ENCODE measurements at regions not wholly inside any gene's neighbourhood (a gene's known extent, or its start where the extent isn't known, plus 50 kb on each side); places are given as distances from the start of the nearest gene placed in this dataset.

DNA sequence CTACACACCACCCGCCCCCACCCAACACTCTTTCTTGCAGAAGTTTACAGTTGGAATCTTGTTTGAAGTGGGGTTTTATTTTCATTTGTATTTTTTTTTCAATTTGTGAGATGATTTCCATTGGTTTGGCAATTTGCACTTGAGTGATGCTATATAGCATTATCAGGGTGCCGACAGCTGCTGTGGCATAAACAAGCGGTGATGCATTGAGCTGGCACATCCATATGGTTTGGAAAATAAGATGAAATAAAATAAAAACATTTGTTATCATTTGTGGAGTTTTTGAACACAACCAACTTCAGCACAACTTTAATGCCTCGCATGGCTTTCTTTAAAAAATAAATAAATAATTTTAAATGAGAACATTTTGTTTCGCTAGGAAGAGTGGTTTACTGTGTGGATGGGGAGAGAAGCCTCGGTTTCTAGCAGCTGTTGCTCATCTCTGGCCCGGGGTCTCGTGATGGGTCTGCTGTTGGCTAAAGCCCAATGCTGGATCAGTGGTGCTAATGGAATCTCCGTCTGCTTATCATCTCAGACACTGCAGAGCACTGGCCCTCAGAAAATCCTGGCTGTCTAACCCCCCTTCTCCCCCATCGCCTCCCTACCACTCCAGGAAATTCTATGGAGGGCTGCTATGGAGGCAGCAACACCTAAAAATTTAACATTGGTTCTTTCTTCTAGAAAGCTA is 192.3 kb upstream of the MAF start:
- H3K27ac Mint-ChIP-seq = no peak overlapping the region
- Histone ChIP-seq H3K4me1 (ENCODE audit: control insufficient read depth, insufficient read depth, low read length, poor library complexity, severe bottlenecking) (no peaks in the 10 kb centered on the region), H3K9me3 (ENCODE audit: control insufficient read depth in 2 of 2, low read length in 2 of 2) (no peaks in the 10 kb centered on the region), H3K36me3 (ENCODE audit: control insufficient read depth, insufficient read depth, low read length) (no peaks in the 10 kb centered on the region), H3K27me3 (ENCODE audit: control insufficient read depth, insufficient read depth, low read length) (no peaks in the 10 kb centered on the region), H3K4me3 (ENCODE audit: low read depth, low read length) (no peak overlapping the region), H3K27ac (ENCODE audit: insufficient read depth, low read length, poor library complexity, severe bottlenecking) (no peak overlapping the region)
- no peaks in the 10 kb centered on the region for H3K27me3 Mint-ChIP-seq
- DNase-seq = no peak
- no peaks in the 10 kb centered on the region for H3K4me1 Mint-ChIP-seq
- H3K4me3 Mint-ChIP-seq = no peak overlapping the region
- no peaks in the 10 kb centered on the region for H3K36me3 Mint-ChIP-seq
- ATAC-seq (ENCODE audit: low read depth in 2 of 2) = no peak
- H3K9me3 Mint-ChIP-seq = peaks cover 0 to 4% (median 0%) of the 10 kb centered on the region in 7 donors

DNA sequence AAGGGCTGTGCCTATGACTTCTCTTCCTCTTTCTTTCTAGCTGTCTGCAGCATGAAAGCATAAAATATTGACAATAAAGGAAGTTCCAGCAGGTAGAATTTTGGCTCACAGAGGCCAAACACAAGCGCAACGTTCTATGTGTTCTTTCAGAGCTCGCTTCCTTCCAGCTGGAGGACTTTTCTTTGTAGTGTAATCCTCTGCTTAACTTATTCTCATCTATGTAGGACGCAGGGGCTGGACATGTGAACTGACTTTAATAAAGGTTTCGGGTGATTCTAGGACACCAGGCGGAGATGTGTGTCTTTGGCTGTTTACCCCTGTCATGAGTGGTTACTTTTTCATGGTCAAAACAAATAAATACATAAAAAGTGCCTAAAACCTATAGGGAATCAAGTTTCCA is 191.5 kb upstream of the MAF start:
- Mint-ChIP-seq H3K27ac (no peak overlapping the region), H3K9me3 (peaks cover 0 to 4% (median 0%) of the 10 kb centered on the region in 7 donors), H3K27me3 (no peaks in the 10 kb centered on the region), H3K36me3 (no peaks in the 10 kb centered on the region), H3K4me3 (no peak overlapping the region), H3K4me1 (no peaks in the 10 kb centered on the region)
- no peaks in the 10 kb centered on the region for H3K9me3 ChIP-seq (ENCODE audit: control insufficient read depth in 2 of 2, low read length in 2 of 2)
- no peak for ATAC-seq (ENCODE audit: low read depth in 2 of 2)
- DNase-seq = no peak
- no peaks in the 10 kb centered on the region for H3K36me3 ChIP-seq (ENCODE audit: control insufficient read depth, insufficient read depth, low read length)
- no peaks in the 10 kb centered on the region for H3K4me1 ChIP-seq (ENCODE audit: control insufficient read depth, insufficient read depth, low read length, poor library complexity, severe bottlenecking)
- H3K27ac ChIP-seq (ENCODE audit: insufficient read depth, low read length, poor library complexity, severe bottlenecking) = no peak overlapping the region
- H3K4me3 ChIP-seq (ENCODE audit: low read depth, low read length) = no peak overlapping the region
- no peaks in the 10 kb centered on the region for H3K27me3 ChIP-seq (ENCODE audit: control insufficient read depth, insufficient read depth, low read length)

DNA sequence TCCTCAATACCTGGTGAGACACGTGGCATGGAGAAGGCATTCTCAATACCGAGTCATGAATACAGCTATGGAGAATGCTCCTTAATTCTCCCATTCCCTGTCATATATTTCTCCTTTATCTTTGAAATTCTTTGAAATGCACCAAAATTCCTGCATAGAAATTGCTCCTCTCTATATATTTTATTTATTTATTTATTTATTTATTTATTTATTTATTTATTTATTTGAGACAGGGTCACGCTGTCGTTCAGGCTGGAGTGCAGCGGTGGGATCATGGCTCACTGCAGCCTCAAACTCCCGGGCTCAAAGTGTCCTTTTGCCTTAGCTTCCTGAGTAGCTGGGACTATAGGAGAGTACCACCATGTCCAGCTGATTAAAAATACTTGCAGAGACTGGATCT is 190.3 kb upstream of the MAF start:
- no peaks in the 10 kb centered on the region for H3K36me3 Mint-ChIP-seq
- no peak for ATAC-seq (ENCODE audit: low read depth in 2 of 2)
- no peaks in the 10 kb centered on the region for H3K27me3 Mint-ChIP-seq
- H3K27ac Mint-ChIP-seq = no peak overlapping the region
- no peaks in the 10 kb centered on the region for H3K4me1 Mint-ChIP-seq
- H3K36me3 ChIP-seq (ENCODE audit: control insufficient read depth, insufficient read depth, low read length) = no peaks in the 10 kb centered on the region
- no peaks in the 10 kb centered on the region for H3K9me3 ChIP-seq (ENCODE audit: control insufficient read depth in 2 of 2, low read length in 2 of 2)
- H3K27ac ChIP-seq (ENCODE audit: insufficient read depth, low read length, poor library complexity, severe bottlenecking) = no peak overlapping the region
- DNase-seq = no peak
- peaks cover 0 to 4% (median 0%) of the 10 kb centered on the region in 7 donors for H3K9me3 Mint-ChIP-seq
- no peaks in the 10 kb centered on the region for H3K27me3 ChIP-seq (ENCODE audit: control insufficient read depth, insufficient read depth, low read length)
- H3K4me3 Mint-ChIP-seq = no peak overlapping the region
- H3K4me1 ChIP-seq (ENCODE audit: control insufficient read depth, insufficient read depth, low read length, poor library complexity, severe bottlenecking) = no peaks in the 10 kb centered on the region
- H3K4me3 ChIP-seq (ENCODE audit: low read depth, low read length) = no peak overlapping the region

- Histone ChIP-seq H3K4me3 (ENCODE audit: low read depth, low read length) (no peak overlapping the region), H3K9me3 (ENCODE audit: control insufficient read depth in 2 of 2, low read length in 2 of 2) (no peaks in the 10 kb centered on the region), H3K27me3 (ENCODE audit: control insufficient read depth, insufficient read depth, low read length) (no peaks in the 10 kb centered on the region), H3K4me1 (ENCODE audit: control insufficient read depth, insufficient read depth, low read length, poor library complexity, severe bottlenecking) (no peaks in the 10 kb centered on the region), H3K36me3 (ENCODE audit: control insufficient read depth, insufficient read depth, low read length) (no peaks in the 10 kb centered on the region), H3K27ac (ENCODE audit: insufficient read depth, low read length, poor library complexity, severe bottlenecking) (no peak overlapping the region)
- DNase-seq (no peak), ATAC-seq (ENCODE audit: low read depth in 2 of 2) (no peak)
- Mint-ChIP-seq H3K4me1 (no peaks in the 10 kb centered on the region), H3K36me3 (no peaks in the 10 kb centered on the region), H3K27ac (no peak overlapping the region), H3K4me3 (no peak overlapping the region), H3K27me3 (no peaks in the 10 kb centered on the region), H3K9me3 (no peaks in the 10 kb centered on the region)
These were observed 188.4 kb upstream of the MAF start for GRCh38 chr16:79788949-79789348.

DNA sequence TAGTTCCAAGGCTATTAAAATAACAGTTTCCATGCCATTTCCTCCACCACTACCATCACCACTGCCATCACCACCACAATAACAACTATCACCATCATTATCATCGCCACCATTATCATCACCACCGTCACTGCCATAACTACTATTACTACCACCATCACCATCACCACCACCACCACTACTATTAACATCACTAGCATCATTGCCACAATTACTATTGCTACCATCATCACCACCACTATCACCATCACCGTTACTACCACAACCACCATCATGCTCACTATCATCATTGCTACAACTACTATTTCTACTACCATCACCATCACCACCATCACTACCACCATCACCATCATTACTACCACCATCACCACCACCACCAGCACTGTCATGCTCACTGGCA is 185.9 kb upstream of the MAF start:
- H3K4me3 ChIP-seq (ENCODE audit: low read depth, low read length) = no peak overlapping the region
- ATAC-seq (ENCODE audit: low read depth in 2 of 2) (no peak), DNase-seq (no peak)
- Mint-ChIP-seq H3K27ac (no peak overlapping the region), H3K27me3 (no peaks in the 10 kb centered on the region), H3K4me3 (no peak overlapping the region), H3K36me3 (no peaks in the 10 kb centered on the region), H3K4me1 (no peaks in the 10 kb centered on the region), H3K9me3 (peaks cover 0 to 3% (median 0%) of the 10 kb centered on the region in 7 donors)
- no peaks in the 10 kb centered on the region for H3K36me3 ChIP-seq (ENCODE audit: control insufficient read depth, insufficient read depth, low read length)
- H3K27ac ChIP-seq (ENCODE audit: insufficient read depth, low read length, poor library complexity, severe bottlenecking) = no peak overlapping the region
- H3K4me1 ChIP-seq (ENCODE audit: control insufficient read depth, insufficient read depth, low read length, poor library complexity, severe bottlenecking) = no peaks in the 10 kb centered on the region
- H3K9me3 ChIP-seq (ENCODE audit: control insufficient read depth in 2 of 2, low read length in 2 of 2) = no peaks in the 10 kb centered on the region
- H3K27me3 ChIP-seq (ENCODE audit: control insufficient read depth, insufficient read depth, low read length) = no peaks in the 10 kb centered on the region

GRCh38 chr16:79784007-79784406 is 183.5 kb upstream of the MAF start:
- Histone ChIP-seq H3K4me1 (ENCODE audit: control insufficient read depth, insufficient read depth, low read length, poor library complexity, severe bottlenecking) (no peaks in the 10 kb centered on the region), H3K9me3 (ENCODE audit: control insufficient read depth in 2 of 2, low read length in 2 of 2) (no peaks in the 10 kb centered on the region), H3K27me3 (ENCODE audit: control insufficient read depth, insufficient read depth, low read length) (no peaks in the 10 kb centered on the region), H3K4me3 (ENCODE audit: low read depth, low read length) (no peak overlapping the region), H3K27ac (ENCODE audit: insufficient read depth, low read length, poor library complexity, severe bottlenecking) (no peak overlapping the region), H3K36me3 (ENCODE audit: control insufficient read depth, insufficient read depth, low read length) (no peaks in the 10 kb centered on the region)
- DNase-seq (no peak), ATAC-seq (ENCODE audit: low read depth in 2 of 2) (no peak)
- Mint-ChIP-seq H3K4me1 (no peaks in the 10 kb centered on the region), H3K27ac (no peak overlapping the region), H3K27me3 (peaks cover 13% of the 10 kb centered on the region), H3K4me3 (no peak overlapping the region), H3K36me3 (no peaks in the 10 kb centered on the region), H3K9me3 (peaks cover 0 to 3% (median 0%) of the 10 kb centered on the region in 7 donors)

DNA sequence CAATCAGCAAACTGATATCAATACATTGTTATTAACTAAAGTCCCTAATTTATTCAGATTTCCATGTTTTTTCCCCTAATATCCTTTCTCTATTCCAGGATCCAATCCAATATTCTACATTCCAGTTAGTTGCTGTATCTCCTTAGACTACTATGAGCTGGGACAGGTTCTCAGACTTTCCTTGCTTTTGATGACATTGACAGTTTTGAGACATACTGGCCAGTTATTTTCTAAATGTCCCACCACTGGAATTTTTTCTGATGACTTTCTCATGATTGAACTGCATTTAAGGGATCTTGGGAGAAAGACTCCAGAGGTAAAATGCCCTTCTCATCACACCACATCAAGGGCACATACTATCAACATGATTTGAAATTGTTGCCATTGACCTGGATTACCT is 177.1 kb upstream of the MAF start:
- ATAC-seq (ENCODE audit: low read depth in 2 of 2) = no peak
- Histone ChIP-seq H3K4me3 (ENCODE audit: low read depth, low read length) (no peak overlapping the region), H3K27ac (ENCODE audit: insufficient read depth, low read length, poor library complexity, severe bottlenecking) (no peak overlapping the region), H3K4me1 (ENCODE audit: control insufficient read depth, insufficient read depth, low read length, poor library complexity, severe bottlenecking) (no peaks in the 10 kb centered on the region), H3K27me3 (ENCODE audit: control insufficient read depth, insufficient read depth, low read length) (peaks cover 3% of the 10 kb centered on the region), H3K9me3 (ENCODE audit: control insufficient read depth in 2 of 2, low read length in 2 of 2) (no peaks in the 10 kb centered on the region), H3K36me3 (ENCODE audit: control insufficient read depth, insufficient read depth, low read length) (no peaks in the 10 kb centered on the region)
- DNase-seq = no peak
- Mint-ChIP-seq H3K27ac (no peak overlapping the region), H3K9me3 (peaks cover 0 to 3% (median 0%) of the 10 kb centered on the region in 7 donors), H3K4me3 (no peak overlapping the region), H3K27me3 (peaks cover 40% of the 10 kb centered on the region), H3K36me3 (no peaks in the 10 kb centered on the region), H3K4me1 (no peaks in the 10 kb centered on the region)

DNA sequence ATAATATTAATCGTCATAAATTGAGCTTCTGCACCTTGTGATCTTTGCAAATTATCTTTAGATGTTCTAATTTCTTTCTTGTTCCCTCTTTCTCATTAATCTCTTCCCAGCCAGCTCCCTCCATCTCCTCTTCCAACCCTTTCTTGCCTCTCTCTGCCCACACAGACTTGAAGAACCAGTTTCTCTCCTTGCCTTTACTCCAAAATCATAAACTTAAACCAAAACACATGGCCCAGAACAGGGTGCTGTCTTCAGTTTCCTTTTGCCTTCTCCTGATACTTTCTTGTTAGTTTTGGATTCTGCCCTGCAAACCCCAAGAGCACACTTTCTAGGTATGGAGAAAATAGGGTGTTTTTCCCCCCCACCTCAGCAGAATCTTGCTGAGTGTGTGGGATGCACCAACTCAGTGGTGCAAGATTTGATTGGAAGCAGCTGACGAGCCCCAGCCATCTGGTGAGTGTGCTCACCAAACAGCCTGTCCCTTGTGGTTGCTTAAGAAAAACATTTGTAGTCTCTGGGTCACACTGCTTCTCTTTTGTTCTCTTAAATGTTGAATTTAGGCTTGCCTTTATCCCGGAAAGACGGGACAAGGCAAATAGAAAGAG is 175.8 kb upstream of the MAF start:
- no peaks in the 10 kb centered on the region for H3K4me1 ChIP-seq (ENCODE audit: control insufficient read depth, insufficient read depth, low read length, poor library complexity, severe bottlenecking)
- H3K27me3 ChIP-seq (ENCODE audit: control insufficient read depth, insufficient read depth, low read length) = peaks cover 5% of the 10 kb centered on the region
- ATAC-seq (ENCODE audit: low read depth in 2 of 2) (no peak), DNase-seq (no peak)
- peaks cover 50% of the 10 kb centered on the region for H3K27me3 Mint-ChIP-seq
- no peak overlapping the region for H3K4me3 Mint-ChIP-seq
- no peaks in the 10 kb centered on the region for H3K9me3 ChIP-seq (ENCODE audit: control insufficient read depth in 2 of 2, low read length in 2 of 2)
- H3K36me3 Mint-ChIP-seq = no peaks in the 10 kb centered on the region
- no peaks in the 10 kb centered on the region for H3K36me3 ChIP-seq (ENCODE audit: control insufficient read depth, insufficient read depth, low read length)
- no peak overlapping the region for H3K27ac Mint-ChIP-seq
- peaks cover 0 to 2% (median 0%) of the 10 kb centered on the region in 7 donors for H3K9me3 Mint-ChIP-seq
- no peak overlapping the region for H3K4me3 ChIP-seq (ENCODE audit: low read depth, low read length)
- H3K4me1 Mint-ChIP-seq = peaks cover 0 to 5% (median 0%) of the 10 kb centered on the region in 4 donors
- no peak overlapping the region for H3K27ac ChIP-seq (ENCODE audit: insufficient read depth, low read length, poor library complexity, severe bottlenecking)

All from CD4-positive, CD25-positive, alpha-beta regulatory T cell (primary cell).